GM19023 (cell line): ENCODE measurements at regions not wholly inside any gene's neighbourhood (a gene's known extent, or its start where the extent isn't known, plus 50 kb on each side); places are given as distances from the start of the nearest gene placed in this dataset.

Source experiments
- ATAC-seq: cut with Tn5 transposase; IDR thresholded peaks from one replicate; pipeline ENCODE4 v1.9.1; 2021; ENCODE audit warnings: mild to moderate bottlenecking, moderate library complexity; ENCODE audit not compliant: unreplicated experiment

- no peak for ATAC-seq
Measured at GRCh38 chr4:96093563-96093962, 253.7 kb downstream of the PDHA2 start.

- ATAC-seq = no peak
Measured at GRCh38 chr4:96094183-96094582, 254.3 kb downstream of the PDHA2 start.

- no peak for ATAC-seq
Measured at GRCh38 chr4:96097040-96097607, 257.2 kb downstream of the PDHA2 start.

GRCh38 chr4:96097693-96098092, 257.8 kb downstream of the PDHA2 start:
- no peak for ATAC-seq

GRCh38 chr4:96099031-96099430, 259.1 kb downstream of the PDHA2 start:
- ATAC-seq = no peak

GRCh38 chr4:96102541-96103026, 262.7 kb downstream of the PDHA2 start:
- no peak for ATAC-seq

- no peak for ATAC-seq
Measured at GRCh38 chr4:96103086-96103485, 263.2 kb downstream of the PDHA2 start.

- ATAC-seq = no peak
Measured at GRCh38 chr4:96108146-96108545, 268.3 kb downstream of the PDHA2 start.

GRCh38 chr4:96112631-96113030, 272.7 kb downstream of the PDHA2 start:
- ATAC-seq = no peak

GRCh38 chr4:96120206-96120605, 280.3 kb downstream of the PDHA2 start:
- ATAC-seq = no peak

- no peak for ATAC-seq
Measured at GRCh38 chr4:96126227-96126626, 286.3 kb downstream of the PDHA2 start.

- ATAC-seq = no peak
Measured at GRCh38 chr4:96131186-96131585, 291.3 kb downstream of the PDHA2 start.

GRCh38 chr4:96134806-96135205, 294.9 kb downstream of the PDHA2 start:
- ATAC-seq = no peak

GRCh38 chr4:96136056-96136455, 296.2 kb downstream of the PDHA2 start:
- no peak for ATAC-seq

GRCh38 chr4:96139251-96139929, 299.5 kb downstream of the PDHA2 start:
- ATAC-seq = no peak

GRCh38 chr4:96145601-96146000, 305.7 kb downstream of the PDHA2 start:
- ATAC-seq = no peak

- no peak for ATAC-seq
Measured at GRCh38 chr4:96146686-96147085, 306.8 kb downstream of the PDHA2 start.

- ATAC-seq = no peak
Measured at GRCh38 chr4:96149894-96150293, 310.0 kb downstream of the PDHA2 start.

- ATAC-seq = no peak
Measured at GRCh38 chr4:96150466-96150865, 310.6 kb downstream of the PDHA2 start.

GRCh38 chr4:96152824-96153223, 312.9 kb downstream of the PDHA2 start:
- ATAC-seq = no peak

- ATAC-seq = no peak
Measured at GRCh38 chr4:96154676-96155075, 314.8 kb downstream of the PDHA2 start.

GRCh38 chr4:96162636-96163035, 322.7 kb downstream of the PDHA2 start:
- no peak for ATAC-seq
